Vagina (tissue), 2 donors: ENCODE measurements at regions not wholly inside any gene's neighbourhood (a gene's known extent, or its start where the extent isn't known, plus 50 kb on each side); places are given as distances from the start of the nearest gene placed in this dataset.

Experiments
- POLR2A ChIP-seq, 2 donors: fragments of 450-650 bp; IDR thresholded peaks; one replicate each; pipeline ENCODE4 v1.6.1; 2017; ENCODE audit warnings: antibody characterized with exemption in 2 of 2, mild to moderate bottlenecking in 2 of 2, moderate library complexity in 2 of 2
- POLR2AphosphoS5 ChIP-seq, 2 donors: sonication (generic); formaldehyde crosslinking; IDR thresholded peaks; one replicate each; pipeline ENCODE4 v1.9.0; 2017; ENCODE audit warnings: antibody characterized with exemption in 2 of 2, mild to moderate bottlenecking in 2 of 2, low read depth in 1 of 2; ENCODE audit not compliant: insufficient read depth in 1 of 2
- TF ChIP-seq, protein P1 (sequence below), 3 experiments: fragments of 450-650 bp in 2 of 3; fragments of 200-600 bp in 1 of 3; sonication (generic) in 1 of 3; IDR thresholded peaks; one replicate each; pipeline ENCODE4 v1.5.1; 2017 to 2019; ENCODE audit warnings: antibody characterized with exemption in 3 of 3, mild to moderate bottlenecking in 2 of 3, moderate library complexity in 2 of 3

DNA sequence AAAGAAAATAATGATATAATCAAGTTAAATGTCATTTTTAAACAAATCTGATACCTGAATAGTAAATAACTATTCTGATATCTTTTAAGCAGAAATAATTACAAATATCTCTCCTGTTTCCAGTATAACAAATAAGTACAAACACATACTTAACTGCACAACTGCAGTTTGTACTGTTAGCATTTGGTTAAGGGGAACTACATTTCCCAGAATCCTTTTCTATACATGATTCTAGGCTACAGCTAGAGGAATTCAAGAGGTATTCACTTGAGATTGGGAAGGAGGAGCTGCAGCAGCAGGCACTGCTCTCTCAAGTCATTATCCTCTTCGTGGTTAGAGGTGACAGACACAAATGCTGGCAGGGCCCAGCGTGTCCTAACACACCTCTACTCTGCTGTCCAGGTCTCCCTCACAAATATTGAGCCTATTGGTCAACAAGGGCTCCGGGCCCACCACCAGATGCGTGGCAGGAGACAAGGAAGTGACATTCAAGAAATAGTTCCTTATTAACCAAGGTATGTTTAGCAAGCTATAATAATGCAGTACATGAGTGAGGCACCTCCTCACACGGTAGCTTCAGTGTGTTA is 255.1 kb upstream of the MKLN1 start:
- TF ChIP-seq POLR2AphosphoS5 (IDR thresholded peaks at IDR 0.05; ENCODE audit: insufficient read depth in 1 of 2, low read depth in 1 of 2), result no peak
- TF ChIP-seq, protein P1, sequence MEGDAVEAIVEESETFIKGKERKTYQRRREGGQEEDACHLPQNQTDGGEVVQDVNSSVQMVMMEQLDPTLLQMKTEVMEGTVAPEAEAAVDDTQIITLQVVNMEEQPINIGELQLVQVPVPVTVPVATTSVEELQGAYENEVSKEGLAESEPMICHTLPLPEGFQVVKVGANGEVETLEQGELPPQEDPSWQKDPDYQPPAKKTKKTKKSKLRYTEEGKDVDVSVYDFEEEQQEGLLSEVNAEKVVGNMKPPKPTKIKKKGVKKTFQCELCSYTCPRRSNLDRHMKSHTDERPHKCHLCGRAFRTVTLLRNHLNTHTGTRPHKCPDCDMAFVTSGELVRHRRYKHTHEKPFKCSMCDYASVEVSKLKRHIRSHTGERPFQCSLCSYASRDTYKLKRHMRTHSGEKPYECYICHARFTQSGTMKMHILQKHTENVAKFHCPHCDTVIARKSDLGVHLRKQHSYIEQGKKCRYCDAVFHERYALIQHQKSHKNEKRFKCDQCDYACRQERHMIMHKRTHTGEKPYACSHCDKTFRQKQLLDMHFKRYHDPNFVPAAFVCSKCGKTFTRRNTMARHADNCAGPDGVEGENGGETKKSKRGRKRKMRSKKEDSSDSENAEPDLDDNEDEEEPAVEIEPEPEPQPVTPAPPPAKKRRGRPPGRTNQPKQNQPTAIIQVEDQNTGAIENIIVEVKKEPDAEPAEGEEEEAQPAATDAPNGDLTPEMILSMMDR (IDR thresholded peaks at IDR 0.05), result no peak
- TF ChIP-seq POLR2A (IDR thresholded peaks at IDR 0.05), result no peak
